ENCODE measurements at regions not wholly inside any gene's neighbourhood (a gene's known extent, or its start where the extent isn't known, plus 50 kb on each side); places are given as distances from the start of the nearest gene placed in this dataset.

DNA sequence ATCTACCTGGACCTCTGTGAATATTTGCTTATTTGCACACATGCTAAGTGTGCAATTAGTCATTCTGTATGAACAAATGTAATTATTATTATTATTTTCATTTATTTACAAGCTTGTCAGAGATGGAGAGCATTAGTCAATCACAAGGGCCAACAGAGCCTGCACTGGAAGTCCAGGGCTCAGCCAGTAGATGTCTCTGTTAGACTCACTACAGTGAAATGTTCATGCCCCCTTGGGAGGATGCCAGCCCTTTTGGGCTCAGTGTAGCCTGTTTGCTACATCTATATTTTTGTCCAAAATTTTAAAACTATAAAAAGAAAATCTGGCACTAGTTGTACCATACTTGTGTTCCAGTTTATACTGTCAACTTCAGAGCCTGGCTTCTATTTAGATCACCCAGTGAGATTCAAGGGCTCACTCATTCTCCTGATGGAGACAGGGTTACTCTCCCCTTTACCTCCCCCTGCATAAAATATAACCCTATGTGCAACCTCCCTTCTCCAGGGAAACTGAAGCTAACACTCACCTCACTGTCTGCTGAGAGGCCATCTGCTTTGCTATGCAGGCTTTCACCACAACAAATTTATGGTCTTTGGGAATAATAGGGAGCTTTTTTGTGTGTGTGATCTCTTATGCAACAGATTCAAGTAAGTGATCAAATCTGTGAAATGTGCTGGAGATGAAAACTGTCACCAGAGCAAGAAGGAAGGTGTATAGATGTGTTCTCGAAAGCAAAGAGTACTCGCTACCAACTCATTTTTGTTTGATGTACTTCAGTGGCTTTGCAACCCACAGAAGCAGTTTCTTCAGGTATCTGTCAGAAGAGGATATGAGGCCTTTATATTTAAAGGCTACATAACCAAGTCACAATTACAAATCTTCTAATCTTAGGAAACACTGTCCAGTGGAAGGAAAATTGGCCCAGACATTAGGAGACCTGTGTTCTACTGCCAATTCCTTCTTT is 99.9 kb upstream of the TLE4 start:
- TF ChIP-seq POLR2A (IDR thresholded peaks at IDR 0.05) = no peak
- no peak for TF ChIP-seq POLR2AphosphoS5 (IDR thresholded peaks at IDR 0.05)
- TF ChIP-seq, protein P1, sequence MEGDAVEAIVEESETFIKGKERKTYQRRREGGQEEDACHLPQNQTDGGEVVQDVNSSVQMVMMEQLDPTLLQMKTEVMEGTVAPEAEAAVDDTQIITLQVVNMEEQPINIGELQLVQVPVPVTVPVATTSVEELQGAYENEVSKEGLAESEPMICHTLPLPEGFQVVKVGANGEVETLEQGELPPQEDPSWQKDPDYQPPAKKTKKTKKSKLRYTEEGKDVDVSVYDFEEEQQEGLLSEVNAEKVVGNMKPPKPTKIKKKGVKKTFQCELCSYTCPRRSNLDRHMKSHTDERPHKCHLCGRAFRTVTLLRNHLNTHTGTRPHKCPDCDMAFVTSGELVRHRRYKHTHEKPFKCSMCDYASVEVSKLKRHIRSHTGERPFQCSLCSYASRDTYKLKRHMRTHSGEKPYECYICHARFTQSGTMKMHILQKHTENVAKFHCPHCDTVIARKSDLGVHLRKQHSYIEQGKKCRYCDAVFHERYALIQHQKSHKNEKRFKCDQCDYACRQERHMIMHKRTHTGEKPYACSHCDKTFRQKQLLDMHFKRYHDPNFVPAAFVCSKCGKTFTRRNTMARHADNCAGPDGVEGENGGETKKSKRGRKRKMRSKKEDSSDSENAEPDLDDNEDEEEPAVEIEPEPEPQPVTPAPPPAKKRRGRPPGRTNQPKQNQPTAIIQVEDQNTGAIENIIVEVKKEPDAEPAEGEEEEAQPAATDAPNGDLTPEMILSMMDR (IDR thresholded peaks at IDR 0.05) = no peak
